ENCODE measurements at regions not wholly inside any gene's neighbourhood (a gene's known extent, or its start where the extent isn't known, plus 50 kb on each side); places are given as distances from the start of the nearest gene placed in this dataset.

- DNase-seq: no peak
Observed at GRCh38 chr10:108836362-108836761, 1086.9 kb downstream of the XPNPEP1 start.

- DNase-seq: no peak
Observed at GRCh38 chr10:108822026-108822425, 1101.3 kb downstream of the XPNPEP1 start.

GRCh38 chr10:108819302-108819701 is 1104.0 kb downstream of the XPNPEP1 start:
- no peak for DNase-seq

GRCh38 chr10:108817584-108817983 is 1105.7 kb downstream of the XPNPEP1 start:
- DNase-seq: peak; percentile 37

- no peak for DNase-seq
Observed at GRCh38 chr10:108817135-108817534, 1106.2 kb downstream of the XPNPEP1 start.

GRCh38 chr10:108812906-108813305 is 1110.4 kb downstream of the XPNPEP1 start:
- DNase-seq: no peak

GRCh38 chr10:108812296-108812695 is 1111.0 kb downstream of the XPNPEP1 start:
- DNase-seq: peak; percentile 80

GRCh38 chr10:108808228-108808627 is 1115.1 kb downstream of the XPNPEP1 start:
- peak; percentile 24 for DNase-seq

GRCh38 chr10:108801775-108802517 is 1121.4 kb downstream of the XPNPEP1 start:
- peak; percentile 93 for DNase-seq

- no peak for DNase-seq
Observed at GRCh38 chr10:108801220-108801619, 1122.1 kb downstream of the XPNPEP1 start.

GRCh38 chr10:108797573-108797972 is 1125.7 kb downstream of the XPNPEP1 start:
- no peak for DNase-seq

GRCh38 chr10:108791794-108792474 is 1131.4 kb downstream of the XPNPEP1 start:
- DNase-seq: peak; percentile 22

GRCh38 chr10:108791030-108791429 is 1132.3 kb downstream of the XPNPEP1 start:
- no peak for DNase-seq

- DNase-seq: peak; percentile 85
Observed at GRCh38 chr10:108789919-108790318, 1133.4 kb downstream of the XPNPEP1 start.

- no peak for DNase-seq
Observed at GRCh38 chr10:108789336-108789735, 1134.0 kb downstream of the XPNPEP1 start.

GRCh38 chr10:108788891-108789290 is 1134.4 kb downstream of the XPNPEP1 start:
- DNase-seq: no peak

- DNase-seq: peak; percentile 75
Observed at GRCh38 chr10:108787932-108788331, 1135.4 kb downstream of the XPNPEP1 start.

- no peak for DNase-seq
Observed at GRCh38 chr10:108785011-108785410, 1138.3 kb downstream of the XPNPEP1 start.

- no peak for DNase-seq
Observed at GRCh38 chr10:108784534-108784933, 1138.8 kb downstream of the XPNPEP1 start.

- DNase-seq: peak; percentile 62
Observed at GRCh38 chr10:108783897-108784296, 1139.4 kb downstream of the XPNPEP1 start.

- peak; percentile 40 for DNase-seq
Observed at GRCh38 chr10:108782411-108782810, 1140.9 kb downstream of the XPNPEP1 start.

GRCh38 chr10:108779501-108779900 is 1143.8 kb downstream of the XPNPEP1 start:
- DNase-seq: no peak

- no peak for DNase-seq
Observed at GRCh38 chr10:108775911-108776475, 1147.3 kb downstream of the XPNPEP1 start.

GRCh38 chr10:108771106-108771505 is 1152.2 kb downstream of the XPNPEP1 start:
- peak; percentile 52 for DNase-seq
